HPDE6-E6E7 (cell line): ENCODE measurements at regions not wholly inside any gene's neighbourhood (a gene's known extent, or its start where the extent isn't known, plus 50 kb on each side); places are given as distances from the start of the nearest gene placed in this dataset.
A peak's percentile ranks its signal among the peaks of the same experiment; 100 is the strongest.

ENCODE experiments used
- DNase-seq: peaks from one replicate; pipeline ENCODE4 v3.0.0; 2011; ENCODE audit warnings: missing footprints; ENCODE audit errors: extremely low spot score

- DNase-seq = no peak
These were observed 1453.2 kb downstream of the PLA2G4A start for GRCh38 chr1:188281921-188282320.

GRCh38 chr1:188295157-188295556, 1466.4 kb downstream of the PLA2G4A start:
- no peak for DNase-seq

GRCh38 chr1:188302746-188303145, 1474.0 kb downstream of the PLA2G4A start:
- DNase-seq = no peak

DNA sequence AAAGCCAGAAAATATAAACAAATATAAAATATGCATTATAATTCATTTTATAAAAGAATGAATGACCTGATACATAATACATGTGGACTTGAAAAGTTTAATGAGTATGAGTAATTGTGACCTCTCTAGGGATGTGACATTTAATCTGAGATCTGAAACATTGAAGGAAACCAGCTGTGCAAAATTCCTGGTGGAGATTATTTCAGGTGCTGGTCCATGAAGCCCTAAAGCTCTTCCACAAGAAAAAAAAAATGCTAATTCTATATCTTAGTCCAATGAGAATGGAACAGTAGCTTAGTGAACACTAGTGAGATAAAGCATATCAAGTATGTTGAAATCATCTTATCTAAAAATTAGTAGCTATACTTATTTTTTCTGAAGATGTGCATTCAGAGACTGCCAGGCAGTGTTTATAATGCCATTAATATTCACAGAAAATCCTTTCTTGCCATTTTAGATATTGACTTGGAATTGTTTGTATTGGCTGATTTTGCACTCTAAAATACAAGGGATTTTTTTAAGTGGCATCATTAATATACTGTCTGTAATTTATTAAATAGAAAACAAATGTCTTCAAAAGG, 1485.9 kb downstream of the PLA2G4A start:
- no peak for DNase-seq

DNA sequence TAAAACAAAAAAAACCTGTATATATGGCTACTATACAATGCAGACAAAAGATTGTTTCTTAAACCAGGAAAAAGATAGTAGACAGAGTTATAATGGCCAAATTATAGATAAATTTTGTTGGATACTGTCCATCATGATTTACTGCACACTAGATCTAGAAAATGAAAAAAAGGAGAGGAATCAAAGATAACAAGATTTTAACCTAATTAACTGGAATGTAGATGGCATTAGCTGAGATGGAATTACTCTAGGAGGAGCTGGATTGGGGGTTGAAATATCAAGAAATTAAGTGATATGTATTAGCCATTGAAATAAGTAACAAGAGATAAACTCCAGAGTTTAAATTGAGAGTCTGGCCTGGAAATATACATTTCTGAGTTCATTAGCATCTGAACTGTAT, 1489.1 kb downstream of the PLA2G4A start:
- DNase-seq = no peak

DNA sequence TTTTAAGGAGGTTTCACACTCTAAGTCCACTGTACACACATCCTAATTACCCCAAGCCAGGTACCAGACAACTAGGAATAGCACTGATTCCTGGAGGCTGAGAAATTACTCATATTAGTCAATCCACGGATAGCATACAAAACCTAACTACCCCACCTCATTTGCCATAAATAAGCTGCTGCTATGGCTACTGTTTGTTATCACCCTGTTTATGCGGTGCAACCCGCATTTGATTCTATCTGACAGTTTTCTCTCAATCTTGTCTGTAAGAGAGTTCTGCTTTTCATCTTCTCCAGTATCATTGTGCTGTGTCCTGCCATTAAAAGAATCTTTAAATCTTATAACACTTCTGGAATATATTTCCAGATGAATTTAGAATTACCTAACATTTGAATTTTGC, 1496.5 kb downstream of the PLA2G4A start:
- no peak for DNase-seq

DNA sequence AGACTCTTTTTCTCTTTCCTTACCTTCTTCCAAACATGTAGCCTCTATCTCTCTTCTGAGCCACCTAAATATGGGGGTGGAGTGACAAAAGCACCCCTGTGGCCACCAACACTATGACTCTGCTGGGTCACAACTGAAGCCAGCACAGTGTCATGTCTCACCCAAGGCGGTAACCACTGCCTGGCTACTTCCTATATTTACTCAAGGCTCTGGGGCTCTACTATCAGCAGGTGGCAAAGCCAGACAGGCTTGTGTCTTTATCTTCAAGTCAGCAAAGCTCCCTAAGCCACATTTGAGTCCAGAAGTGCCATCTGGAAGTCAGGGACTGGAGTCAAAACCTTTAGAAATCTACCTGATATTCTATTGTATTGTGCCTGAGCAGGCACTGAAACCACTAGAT, 1515.2 kb downstream of the PLA2G4A start:
- DNase-seq = no peak

DNA sequence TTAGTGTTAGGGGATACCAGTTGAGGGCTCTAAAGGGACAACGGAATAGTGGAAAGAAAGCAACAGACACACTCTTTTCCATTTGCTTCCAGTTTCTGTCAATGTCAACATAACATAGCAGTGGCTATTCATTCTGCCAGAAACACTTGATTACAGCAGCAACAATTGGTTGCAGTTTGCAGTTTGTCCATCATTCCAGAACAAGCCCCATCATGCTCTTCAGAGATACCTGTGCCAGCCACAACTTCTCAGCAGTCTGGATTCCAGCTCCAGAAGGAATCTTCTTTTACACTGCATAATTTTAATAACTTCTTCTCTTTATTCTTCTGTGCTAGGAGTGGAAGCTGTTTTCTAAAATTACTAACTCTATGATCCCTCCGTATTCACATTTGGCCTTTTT, 1521.4 kb downstream of the PLA2G4A start:
- DNase-seq = peak; percentile 43

GRCh38 chr1:188355082-188355481, 1526.3 kb downstream of the PLA2G4A start:
- DNase-seq = no peak

DNA sequence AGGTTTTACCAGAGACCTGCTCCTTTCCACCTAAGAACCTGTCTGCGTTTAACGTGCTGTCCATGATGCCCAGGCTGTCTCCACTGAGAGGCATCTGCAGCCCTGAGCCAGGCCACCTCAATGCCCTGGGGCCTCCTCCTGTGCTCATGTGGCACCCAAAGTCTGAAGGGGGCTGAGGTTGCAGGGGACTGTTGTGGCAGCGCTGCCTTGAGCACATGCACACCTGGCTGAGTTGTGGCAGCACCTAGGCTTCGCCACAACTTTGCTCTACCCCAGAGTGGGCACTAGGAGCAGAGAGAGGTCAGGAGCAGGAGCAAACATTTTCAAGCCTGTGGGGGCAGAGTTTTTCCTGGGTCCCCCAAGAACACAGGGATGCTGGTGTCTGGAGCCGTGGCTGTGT, 1527.1 kb downstream of the PLA2G4A start:
- no peak for DNase-seq

DNA sequence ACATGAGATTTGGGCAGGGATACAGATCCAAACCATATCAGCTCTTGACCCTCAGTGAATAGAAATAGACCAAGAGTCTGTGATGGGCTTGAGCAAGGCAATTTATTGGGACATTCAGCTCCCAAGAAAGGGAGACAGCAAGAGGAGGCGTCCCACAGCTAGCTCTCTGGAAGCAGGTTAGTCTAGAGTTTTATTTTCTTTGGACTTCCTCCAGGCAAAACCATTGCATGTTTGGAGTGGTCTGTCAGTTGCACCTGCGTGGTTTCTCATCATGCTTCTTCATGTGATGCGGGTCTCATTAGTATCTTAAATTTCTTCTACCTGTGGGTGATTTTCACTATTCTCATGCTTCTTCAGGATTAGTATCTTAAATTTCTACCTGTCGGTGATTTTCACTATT, 1530.6 kb downstream of the PLA2G4A start:
- DNase-seq = no peak

DNA sequence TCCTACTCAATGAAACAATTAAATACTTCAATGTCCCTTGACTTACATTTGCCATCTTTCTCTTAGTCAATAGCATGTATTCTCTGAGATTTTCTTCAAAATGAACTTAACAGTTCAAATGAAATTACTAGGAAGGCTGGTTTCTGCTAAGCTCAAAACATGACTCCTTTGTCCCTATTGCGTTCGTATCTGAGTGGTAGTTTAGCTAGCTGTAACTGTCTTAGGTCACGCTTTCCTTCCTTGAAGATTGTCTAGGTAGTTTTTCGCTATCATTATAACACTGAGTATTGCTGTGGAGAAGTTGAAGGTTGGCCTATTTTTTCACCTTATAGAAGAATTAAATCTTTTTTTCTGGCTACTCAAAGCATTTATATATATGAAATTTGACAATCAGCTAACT, 1535.2 kb downstream of the PLA2G4A start:
- no peak for DNase-seq

GRCh38 chr1:188364927-188365449, 1536.2 kb downstream of the PLA2G4A start:
- DNase-seq = no peak

DNA sequence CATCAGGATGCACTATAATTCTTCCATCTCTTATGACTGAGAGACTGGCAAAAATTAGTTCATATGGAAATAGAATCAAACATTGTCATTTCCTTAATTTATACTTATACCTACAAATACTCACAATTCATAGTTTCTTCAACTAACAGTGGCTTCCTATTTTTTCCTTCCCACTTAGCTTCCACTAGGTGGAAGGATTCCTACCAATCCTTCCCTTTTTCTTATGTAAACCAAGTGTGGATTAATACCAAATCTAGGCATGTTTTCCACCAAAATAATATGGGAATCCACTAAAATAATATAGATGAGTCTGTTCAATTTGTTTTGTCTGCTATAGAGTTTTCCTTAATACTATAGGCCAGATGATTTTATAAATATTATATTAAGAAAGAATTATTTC, 1537.1 kb downstream of the PLA2G4A start:
- no peak for DNase-seq

DNA sequence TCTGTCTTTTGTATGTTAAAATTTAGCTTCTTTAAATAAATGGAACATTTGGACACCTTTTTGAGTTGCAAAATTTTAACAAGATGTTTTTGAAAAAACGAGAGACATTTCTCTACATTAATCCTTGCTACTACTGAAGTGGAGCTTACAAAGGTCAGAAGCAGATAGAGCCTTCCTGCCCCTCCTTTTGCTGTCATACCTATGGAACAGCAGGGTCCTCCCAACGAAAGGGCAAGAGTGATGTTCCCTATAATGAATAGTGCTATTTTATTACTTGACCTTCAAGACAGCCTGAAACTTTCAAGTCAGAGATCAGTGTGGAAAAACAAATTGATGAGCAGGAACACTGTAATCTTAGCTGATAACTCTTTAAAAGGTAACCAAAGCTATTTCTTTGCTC, 1538.9 kb downstream of the PLA2G4A start:
- no peak for DNase-seq

- DNase-seq = no peak
These were observed 1542.6 kb downstream of the PLA2G4A start for GRCh38 chr1:188371295-188371806.

DNA sequence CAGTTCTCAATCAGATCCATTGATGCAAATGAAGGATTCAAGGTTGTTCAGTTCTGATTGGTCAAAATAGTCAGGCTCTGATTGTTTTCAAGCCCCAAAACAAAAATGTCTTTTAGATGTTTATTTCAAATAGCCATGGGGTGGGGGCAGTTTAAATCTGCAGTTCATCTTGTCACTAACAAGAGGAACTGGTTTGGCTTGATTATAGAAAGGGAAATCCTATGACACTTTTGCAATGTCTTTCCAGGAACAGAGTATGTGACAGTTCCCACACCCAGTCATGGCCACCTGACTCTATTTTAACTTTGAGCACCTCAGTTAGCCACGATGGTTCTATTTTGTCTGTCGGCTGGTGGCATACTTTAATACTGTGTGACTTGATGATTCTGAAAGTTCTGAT, 1544.1 kb downstream of the PLA2G4A start:
- DNase-seq = no peak

DNA sequence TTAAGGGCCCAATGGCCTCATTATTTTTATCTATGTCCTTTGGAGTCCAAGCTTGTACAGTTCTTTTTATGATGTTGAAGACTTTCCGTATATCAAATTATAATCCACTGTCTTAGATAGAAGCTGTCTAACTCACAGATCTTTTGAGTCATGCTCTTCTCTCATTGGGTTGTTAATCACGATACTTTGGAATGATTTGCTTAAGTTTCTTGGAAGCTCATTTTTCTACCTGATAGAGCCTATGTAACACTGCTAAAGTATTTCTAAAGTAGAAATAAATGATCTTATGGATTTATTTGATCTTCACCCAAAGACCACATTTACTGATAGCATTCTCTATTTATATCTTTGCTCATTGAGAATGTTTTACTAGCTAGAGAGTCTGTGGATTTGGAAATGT, 1554.1 kb downstream of the PLA2G4A start:
- DNase-seq = no peak

DNA sequence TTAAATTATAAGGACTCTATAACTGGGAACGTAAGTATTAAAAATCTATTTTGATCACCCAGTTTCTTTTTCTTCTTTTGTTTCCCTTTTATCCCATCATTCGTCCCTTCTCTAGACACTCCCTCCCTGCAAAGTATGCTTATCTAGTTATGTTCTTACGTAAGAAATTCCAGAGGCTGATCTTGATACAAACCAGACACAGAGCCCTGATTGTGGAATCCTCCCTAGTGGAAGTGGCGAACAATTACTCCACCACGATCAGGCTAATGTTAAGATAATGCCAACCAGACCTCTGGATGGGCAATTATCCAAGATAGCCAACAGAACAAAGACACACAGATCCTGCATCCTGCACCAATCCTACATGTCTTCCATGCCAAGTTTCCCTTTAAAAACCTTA, 1557.4 kb downstream of the PLA2G4A start:
- no peak for DNase-seq

- DNase-seq = no peak
These were observed 1557.9 kb downstream of the PLA2G4A start for GRCh38 chr1:188386666-188387065.

- DNase-seq = no peak
These were observed 1565.9 kb downstream of the PLA2G4A start for GRCh38 chr1:188394677-188395076.

DNA sequence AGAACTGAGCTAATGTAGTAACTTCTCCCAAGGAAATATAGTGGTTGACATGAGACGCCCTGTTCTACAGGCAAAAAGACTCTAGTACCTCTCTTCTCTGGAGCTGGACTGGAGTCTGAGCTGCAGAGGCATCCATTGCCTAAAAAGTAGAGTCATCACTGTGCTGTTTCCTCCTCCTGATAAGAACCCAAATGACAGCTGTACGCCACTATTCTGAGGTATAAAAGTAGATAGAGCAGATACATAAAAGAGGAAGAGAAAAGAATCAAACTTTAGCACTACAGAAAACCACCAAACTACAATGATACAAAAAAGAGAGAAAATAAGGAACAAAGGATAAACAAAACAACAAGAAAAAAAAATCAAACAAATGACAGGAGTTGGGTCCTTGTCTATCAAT, 1568.8 kb downstream of the PLA2G4A start:
- no peak for DNase-seq

GRCh38 chr1:188402986-188403385, 1574.2 kb downstream of the PLA2G4A start:
- no peak for DNase-seq

- no peak for DNase-seq
These were observed 1577.9 kb downstream of the PLA2G4A start for GRCh38 chr1:188406636-188407035.
